ENCODE measurements at regions not wholly inside any gene's neighbourhood (a gene's known extent, or its start where the extent isn't known, plus 50 kb on each side); places are given as distances from the start of the nearest gene placed in this dataset.
"Not testable (repeated sequence)": the region's sequence is repeated elsewhere in the genome, so short reads cannot be mapped to it uniquely, and the experiment has no call there.

- Histone ChIP-seq H3K36me3 (ENCODE audit: control insufficient read depth, insufficient read depth, low read length) (no peaks in the 10 kb centered on the region), H3K27ac (ENCODE audit: low read length) (peak overlapping the region; percentile 82), H3K4me3 (ENCODE audit: low read depth in 2 of 2, low read length in 2 of 2) (peak overlapping the region; percentile 64 to 83), H3K27me3 (ENCODE audit: control insufficient read depth, insufficient read depth, low read length) (peaks cover 3% of the 10 kb centered on the region), H3K4me1 (ENCODE audit: control insufficient read depth, insufficient read depth, low read length) (peaks cover 4% of the 10 kb centered on the region; the same call in 1 of the 2 replicates), H3K9me3 (ENCODE audit: control insufficient read depth, insufficient read depth, low read depth, low read length) (no peaks in the 10 kb centered on the region)
- ChIA-PET CTCF (no interaction called here), POLR2A (interaction anchor here (0.6 to 0.7 kb wide), 2 partner anchors 363 to 966 kb away, joined by 3 to 6 read pairs; no protein-coding TSS in a partner anchor)
- in situ Hi-C loops (cut with HindIII; ENCODE audit: low pct_unique_long_range_greater_than_20kb, low sequenced_read_pairs) (no loop called here), intact Hi-C loops (cut with micrococcal nuclease; ENCODE audit: unreplicated experiment) (no loop called here)
- no TSS peak for BruUV-seq (replicated peaks)
- TF ChIP-seq, protein P1, sequence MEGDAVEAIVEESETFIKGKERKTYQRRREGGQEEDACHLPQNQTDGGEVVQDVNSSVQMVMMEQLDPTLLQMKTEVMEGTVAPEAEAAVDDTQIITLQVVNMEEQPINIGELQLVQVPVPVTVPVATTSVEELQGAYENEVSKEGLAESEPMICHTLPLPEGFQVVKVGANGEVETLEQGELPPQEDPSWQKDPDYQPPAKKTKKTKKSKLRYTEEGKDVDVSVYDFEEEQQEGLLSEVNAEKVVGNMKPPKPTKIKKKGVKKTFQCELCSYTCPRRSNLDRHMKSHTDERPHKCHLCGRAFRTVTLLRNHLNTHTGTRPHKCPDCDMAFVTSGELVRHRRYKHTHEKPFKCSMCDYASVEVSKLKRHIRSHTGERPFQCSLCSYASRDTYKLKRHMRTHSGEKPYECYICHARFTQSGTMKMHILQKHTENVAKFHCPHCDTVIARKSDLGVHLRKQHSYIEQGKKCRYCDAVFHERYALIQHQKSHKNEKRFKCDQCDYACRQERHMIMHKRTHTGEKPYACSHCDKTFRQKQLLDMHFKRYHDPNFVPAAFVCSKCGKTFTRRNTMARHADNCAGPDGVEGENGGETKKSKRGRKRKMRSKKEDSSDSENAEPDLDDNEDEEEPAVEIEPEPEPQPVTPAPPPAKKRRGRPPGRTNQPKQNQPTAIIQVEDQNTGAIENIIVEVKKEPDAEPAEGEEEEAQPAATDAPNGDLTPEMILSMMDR (IDR thresholded peaks at IDR 0.05), result no peak
- TF ChIP-seq POLR2AphosphoS5 (IDR thresholded peaks at IDR 0.05; ENCODE audit: low read depth, low read length) (no peak), SIN3A (IDR thresholded peaks at IDR 0.05; ENCODE audit: borderline replicate concordance, insufficient read depth, low read depth, low read length) (no peak), TCF7L2 (IDR thresholded peaks at IDR 0.05; ENCODE audit: low read depth, low read length) (no peak)
- TF ChIP-seq, protein P2, sequence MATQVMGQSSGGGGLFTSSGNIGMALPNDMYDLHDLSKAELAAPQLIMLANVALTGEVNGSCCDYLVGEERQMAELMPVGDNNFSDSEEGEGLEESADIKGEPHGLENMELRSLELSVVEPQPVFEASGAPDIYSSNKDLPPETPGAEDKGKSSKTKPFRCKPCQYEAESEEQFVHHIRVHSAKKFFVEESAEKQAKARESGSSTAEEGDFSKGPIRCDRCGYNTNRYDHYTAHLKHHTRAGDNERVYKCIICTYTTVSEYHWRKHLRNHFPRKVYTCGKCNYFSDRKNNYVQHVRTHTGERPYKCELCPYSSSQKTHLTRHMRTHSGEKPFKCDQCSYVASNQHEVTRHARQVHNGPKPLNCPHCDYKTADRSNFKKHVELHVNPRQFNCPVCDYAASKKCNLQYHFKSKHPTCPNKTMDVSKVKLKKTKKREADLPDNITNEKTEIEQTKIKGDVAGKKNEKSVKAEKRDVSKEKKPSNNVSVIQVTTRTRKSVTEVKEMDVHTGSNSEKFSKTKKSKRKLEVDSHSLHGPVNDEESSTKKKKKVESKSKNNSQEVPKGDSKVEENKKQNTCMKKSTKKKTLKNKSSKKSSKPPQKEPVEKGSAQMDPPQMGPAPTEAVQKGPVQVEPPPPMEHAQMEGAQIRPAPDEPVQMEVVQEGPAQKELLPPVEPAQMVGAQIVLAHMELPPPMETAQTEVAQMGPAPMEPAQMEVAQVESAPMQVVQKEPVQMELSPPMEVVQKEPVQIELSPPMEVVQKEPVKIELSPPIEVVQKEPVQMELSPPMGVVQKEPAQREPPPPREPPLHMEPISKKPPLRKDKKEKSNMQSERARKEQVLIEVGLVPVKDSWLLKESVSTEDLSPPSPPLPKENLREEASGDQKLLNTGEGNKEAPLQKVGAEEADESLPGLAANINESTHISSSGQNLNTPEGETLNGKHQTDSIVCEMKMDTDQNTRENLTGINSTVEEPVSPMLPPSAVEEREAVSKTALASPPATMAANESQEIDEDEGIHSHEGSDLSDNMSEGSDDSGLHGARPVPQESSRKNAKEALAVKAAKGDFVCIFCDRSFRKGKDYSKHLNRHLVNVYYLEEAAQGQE (IDR thresholded peaks at IDR 0.05; ENCODE audit: insufficient read depth in 1 of 2, low read depth in 2 of 2, low read length in 1 of 2), result no peak
- DNase-seq (ENCODE audit: low read depth, low spot score), result no peak
- peak; percentile 10; the same call in 1 of the 2 replicates for ATAC-seq
Observed at GRCh38 chr2:741195-741496, 63.9 kb upstream of the TMEM18 start.

DNA sequence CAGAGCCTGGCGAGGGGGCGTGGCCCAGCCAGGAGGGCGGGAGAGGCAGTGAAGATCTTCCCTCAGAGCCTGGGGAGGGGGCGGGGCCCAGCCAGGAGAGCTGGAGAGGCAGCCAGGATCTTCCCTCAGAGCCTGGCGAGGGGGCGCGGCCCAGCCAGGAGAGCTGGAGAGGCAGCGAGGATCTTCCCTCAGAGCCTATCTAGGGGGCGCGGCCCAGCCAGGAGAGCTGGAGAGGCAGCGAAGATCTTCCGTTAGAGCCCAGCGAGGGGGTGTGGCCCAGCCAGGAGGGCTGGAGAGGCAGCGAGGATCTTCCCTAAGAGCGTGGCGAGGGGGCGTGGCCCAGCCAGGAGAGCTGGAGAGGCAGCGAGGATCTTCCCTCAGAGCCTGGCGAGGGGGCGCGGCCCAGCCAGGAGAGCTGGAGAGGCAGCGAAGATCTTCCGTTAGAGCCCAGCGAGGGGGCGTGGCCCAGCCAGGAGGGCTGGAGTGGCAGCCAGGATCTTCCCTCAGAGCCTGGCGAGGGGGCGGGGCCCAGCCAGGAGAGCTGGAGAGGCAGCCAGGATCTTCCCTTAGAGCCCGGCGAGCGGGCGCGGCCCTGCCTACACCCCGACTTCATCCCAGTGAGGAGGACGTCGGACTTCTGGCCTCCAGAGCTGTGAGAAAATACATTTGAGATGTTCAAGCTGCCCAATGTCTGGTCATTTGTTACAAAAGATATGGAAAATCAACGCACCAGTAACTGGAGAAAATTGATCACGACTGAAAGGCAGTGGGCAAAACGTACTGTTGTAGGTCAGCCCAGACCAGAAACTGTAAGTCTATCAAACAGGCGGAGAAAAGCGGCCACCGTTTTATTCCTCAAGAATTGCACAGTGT, 63.4 kb upstream of the TMEM18 start:
- peak overlapping the region; percentile 64 to 83 for H3K4me3 ChIP-seq (ENCODE audit: low read depth in 2 of 2, low read length in 2 of 2)
- H3K27ac ChIP-seq (ENCODE audit: low read length), result peak overlapping the region; percentile 82
- BruUV-seq (replicated peaks); H3K36me3 ChIP-seq (ENCODE audit: control insufficient read depth, insufficient read depth, low read length); in situ Hi-C loops (cut with HindIII; ENCODE audit: low pct_unique_long_range_greater_than_20kb, low sequenced_read_pairs); intact Hi-C loops (cut with micrococcal nuclease; ENCODE audit: unreplicated experiment); H3K9me3 ChIP-seq (ENCODE audit: control insufficient read depth, insufficient read depth, low read depth, low read length); H3K27me3 ChIP-seq (ENCODE audit: control insufficient read depth, insufficient read depth, low read length); H3K4me1 ChIP-seq (ENCODE audit: control insufficient read depth, insufficient read depth, low read length): not testable (repeated sequence)
- ChIA-PET POLR2A (interaction anchor here (0.6 to 0.8 kb wide), 5 partner anchors 12 to 967 kb away, joined by 3 to 10 read pairs (median 6); no protein-coding TSS in a partner anchor), CTCF (interaction anchor here (0.6 to 0.8 kb wide), 4 partner anchors 25 to 1030 kb away, joined by 3 to 6 read pairs (median 6); no protein-coding TSS in a partner anchor)
- 0 out of 2 replicates have a peak, but pooled peaks have one; percentile 24 for TF ChIP-seq POLR2AphosphoS5 (IDR thresholded peaks at IDR 0.05; ENCODE audit: low read depth, low read length)
- 0 out of 2 replicates have a peak, but pooled peaks have one; percentile 57 for TF ChIP-seq SIN3A (IDR thresholded peaks at IDR 0.05; ENCODE audit: borderline replicate concordance, insufficient read depth, low read depth, low read length)
- DNase-seq (ENCODE audit: low read depth, low spot score) (peak; percentile 85), ATAC-seq (peak; percentile 91)

DNA sequence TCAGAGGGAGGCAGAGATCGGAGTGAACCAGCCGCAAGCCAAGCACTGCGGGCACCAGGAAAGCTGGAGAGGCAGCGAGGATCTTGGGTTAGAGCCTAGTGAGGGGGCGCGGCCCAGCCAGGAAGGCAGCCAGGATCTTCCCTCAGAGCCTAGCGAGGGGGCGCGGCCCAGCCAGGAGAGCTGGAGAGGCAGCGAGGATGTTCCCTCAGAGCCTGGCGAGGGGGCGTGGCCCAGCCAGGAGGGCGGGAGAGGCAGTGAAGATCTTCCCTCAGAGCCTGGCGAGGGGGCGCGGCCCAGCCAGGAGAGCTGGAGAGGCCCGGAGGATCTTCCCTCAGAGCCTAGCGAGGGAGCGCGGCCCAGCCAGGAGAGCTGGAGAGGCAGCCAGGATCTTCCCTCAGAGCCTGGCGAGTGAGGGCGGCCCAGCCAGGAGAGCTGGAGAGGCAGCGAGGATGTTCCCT, 62.7 kb upstream of the TMEM18 start:
- ChIA-PET POLR2A (interaction anchor here (0.6 to 0.8 kb wide), 3 partner anchors 11 to 34 kb away, joined by 5 to 10 read pairs (median 6); no protein-coding TSS in a partner anchor), CTCF (interaction anchor here (0.6 to 0.8 kb wide), 3 partner anchors 67 to 1030 kb away, joined by 3 to 6 read pairs (median 6); no protein-coding TSS in a partner anchor)
- peak; percentile 69 for ATAC-seq
- H3K4me1 ChIP-seq (ENCODE audit: control insufficient read depth, insufficient read depth, low read length); H3K9me3 ChIP-seq (ENCODE audit: control insufficient read depth, insufficient read depth, low read depth, low read length); intact Hi-C loops (cut with micrococcal nuclease; ENCODE audit: unreplicated experiment); H3K27me3 ChIP-seq (ENCODE audit: control insufficient read depth, insufficient read depth, low read length); BruUV-seq (replicated peaks); in situ Hi-C loops (cut with HindIII; ENCODE audit: low pct_unique_long_range_greater_than_20kb, low sequenced_read_pairs); H3K36me3 ChIP-seq (ENCODE audit: control insufficient read depth, insufficient read depth, low read length); DNase-seq (ENCODE audit: low read depth, low spot score): not testable (repeated sequence)
- H3K4me3 ChIP-seq (ENCODE audit: low read depth in 2 of 2, low read length in 2 of 2), result peak overlapping the region; percentile 64 to 83
- peak overlapping the region; percentile 9; the same call in 1 of the 2 replicates for H3K27ac ChIP-seq (ENCODE audit: low read length)
